ENCODE measurements at regions not wholly inside any gene's neighbourhood (a gene's known extent, or its start where the extent isn't known, plus 50 kb on each side); places are given as distances from the start of the nearest gene placed in this dataset.

- no peak for TF ChIP-seq POLR2A (IDR thresholded peaks at IDR 0.05)
- no peak for TF ChIP-seq CTCF (IDR thresholded peaks at IDR 0.05)
Measured at GRCh38 chrX:20989361-20989760, 384.9 kb upstream of the CNKSR2 start.
